T-helper 1 cell treated with Interleukin-12 subunit alpha and Interleukin-12 subunit beta and Interleukin-4 antibody, amounts not matched to agents 30 μg/mL and 1 μg/mL, for 36 hours (primary cell): ENCODE measurements at regions not wholly inside any gene's neighbourhood (a gene's known extent, or its start where the extent isn't known, plus 50 kb on each side); places are given as distances from the start of the nearest gene placed in this dataset.

Source experiments
- H3K27ac Mint-ChIP-seq: one replicate; pipeline ENCODE4 v1.8.0; 2021; ENCODE audit warnings: mild to moderate bottlenecking, mixed read lengths
- H3K27me3 Mint-ChIP-seq: one replicate; pipeline ENCODE4 v1.8.0; 2021; ENCODE audit warnings: low read depth, mixed read lengths
- H3K36me3 Mint-ChIP-seq: one replicate; pipeline ENCODE4 v1.8.0; 2021; ENCODE audit warnings: low read depth, mixed read lengths
- H3K4me1 Mint-ChIP-seq: one replicate; pipeline ENCODE4 v1.8.0; 2021; ENCODE audit warnings: low read depth, mixed read lengths
- H3K4me3 Mint-ChIP-seq: one replicate; pipeline ENCODE4 v1.8.0; 2021; ENCODE audit warnings: mild to moderate bottlenecking, moderate library complexity, mixed read lengths
- H3K9me3 Mint-ChIP-seq: one replicate; pipeline ENCODE4 v1.8.0; 2021; ENCODE audit warnings: mixed read lengths

- H3K27ac Mint-ChIP-seq = no peak overlapping the region
- peaks cover 16% of the 10 kb centered on the region for H3K9me3 Mint-ChIP-seq
- H3K27me3 Mint-ChIP-seq = no peaks in the 10 kb centered on the region
- H3K4me1 Mint-ChIP-seq = no peaks in the 10 kb centered on the region
- H3K36me3 Mint-ChIP-seq = no peaks in the 10 kb centered on the region
- H3K4me3 Mint-ChIP-seq = no peak overlapping the region
Measured at GRCh38 chr6:155936127-155936526, 480.5 kb upstream of the NOX3 start.

GRCh38 chr6:155916846-155917624, 461.4 kb upstream of the NOX3 start:
- Mint-ChIP-seq H3K9me3 (peaks cover under 1% of the 10 kb centered on the region), H3K36me3 (no peaks in the 10 kb centered on the region), H3K27ac (no peak overlapping the region), H3K4me1 (no peaks in the 10 kb centered on the region), H3K4me3 (no peak overlapping the region), H3K27me3 (no peaks in the 10 kb centered on the region)

GRCh38 chr6:155915651-155916050, 460.0 kb upstream of the NOX3 start:
- no peak overlapping the region for H3K27ac Mint-ChIP-seq
- H3K4me1 Mint-ChIP-seq = no peaks in the 10 kb centered on the region
- H3K4me3 Mint-ChIP-seq = no peak overlapping the region
- H3K36me3 Mint-ChIP-seq = no peaks in the 10 kb centered on the region
- no peaks in the 10 kb centered on the region for H3K27me3 Mint-ChIP-seq
- peaks cover 4% of the 10 kb centered on the region for H3K9me3 Mint-ChIP-seq

- Mint-ChIP-seq H3K27ac (no peak overlapping the region), H3K4me1 (no peaks in the 10 kb centered on the region), H3K9me3 (peaks cover 5% of the 10 kb centered on the region), H3K27me3 (no peaks in the 10 kb centered on the region), H3K36me3 (no peaks in the 10 kb centered on the region), H3K4me3 (no peak overlapping the region)
Measured at GRCh38 chr6:155913816-155914215, 458.2 kb upstream of the NOX3 start.

- peaks cover 14% of the 10 kb centered on the region for H3K9me3 Mint-ChIP-seq
- H3K36me3 Mint-ChIP-seq = no peaks in the 10 kb centered on the region
- H3K4me3 Mint-ChIP-seq = no peak overlapping the region
- no peak overlapping the region for H3K27ac Mint-ChIP-seq
- H3K4me1 Mint-ChIP-seq = no peaks in the 10 kb centered on the region
- no peaks in the 10 kb centered on the region for H3K27me3 Mint-ChIP-seq
Measured at GRCh38 chr6:155909710-155910109, 454.1 kb upstream of the NOX3 start.

GRCh38 chr6:155895641-155896040, 440.0 kb upstream of the NOX3 start:
- no peaks in the 10 kb centered on the region for H3K27me3 Mint-ChIP-seq
- no peak overlapping the region for H3K27ac Mint-ChIP-seq

GRCh38 chr6:155894758-155895157, 439.1 kb upstream of the NOX3 start:
- H3K36me3 Mint-ChIP-seq = no peaks in the 10 kb centered on the region
- H3K27me3 Mint-ChIP-seq = no peaks in the 10 kb centered on the region
- no peaks in the 10 kb centered on the region for H3K9me3 Mint-ChIP-seq
- no peak overlapping the region for H3K27ac Mint-ChIP-seq
- H3K4me1 Mint-ChIP-seq = no peaks in the 10 kb centered on the region
- no peak overlapping the region for H3K4me3 Mint-ChIP-seq

More at GRCh38 chr6:155895641-155896040, 440.0 kb upstream of the NOX3 start:
- Mint-ChIP-seq H3K9me3 (no peaks in the 10 kb centered on the region), H3K4me1 (no peaks in the 10 kb centered on the region), H3K4me3 (no peak overlapping the region), H3K36me3 (no peaks in the 10 kb centered on the region)

GRCh38 chr6:155894262-155894661, 438.6 kb upstream of the NOX3 start:
- no peaks in the 10 kb centered on the region for H3K4me1 Mint-ChIP-seq
- H3K36me3 Mint-ChIP-seq = no peaks in the 10 kb centered on the region
- H3K27ac Mint-ChIP-seq = no peak overlapping the region
- no peak overlapping the region for H3K4me3 Mint-ChIP-seq
- H3K27me3 Mint-ChIP-seq = no peaks in the 10 kb centered on the region
- no peaks in the 10 kb centered on the region for H3K9me3 Mint-ChIP-seq

GRCh38 chr6:155890409-155890808, 434.8 kb upstream of the NOX3 start:
- no peak overlapping the region for H3K4me3 Mint-ChIP-seq
- no peak overlapping the region for H3K27ac Mint-ChIP-seq
- H3K36me3 Mint-ChIP-seq = no peaks in the 10 kb centered on the region
- H3K27me3 Mint-ChIP-seq = no peaks in the 10 kb centered on the region
- no peaks in the 10 kb centered on the region for H3K4me1 Mint-ChIP-seq
- no peaks in the 10 kb centered on the region for H3K9me3 Mint-ChIP-seq

GRCh38 chr6:155889410-155889809, 433.8 kb upstream of the NOX3 start:
- Mint-ChIP-seq H3K27ac (no peak overlapping the region), H3K4me1 (no peaks in the 10 kb centered on the region), H3K4me3 (no peak overlapping the region), H3K36me3 (no peaks in the 10 kb centered on the region), H3K9me3 (no peaks in the 10 kb centered on the region), H3K27me3 (no peaks in the 10 kb centered on the region)

GRCh38 chr6:155887421-155887820, 431.8 kb upstream of the NOX3 start:
- Mint-ChIP-seq H3K27me3 (no peaks in the 10 kb centered on the region), H3K9me3 (no peaks in the 10 kb centered on the region), H3K36me3 (no peaks in the 10 kb centered on the region), H3K4me1 (no peaks in the 10 kb centered on the region), H3K4me3 (no peak overlapping the region), H3K27ac (no peak overlapping the region)

GRCh38 chr6:155883741-155884140, 428.1 kb upstream of the NOX3 start:
- no peaks in the 10 kb centered on the region for H3K4me1 Mint-ChIP-seq
- no peaks in the 10 kb centered on the region for H3K36me3 Mint-ChIP-seq
- H3K4me3 Mint-ChIP-seq = no peak overlapping the region
- H3K27ac Mint-ChIP-seq = no peak overlapping the region
- no peaks in the 10 kb centered on the region for H3K9me3 Mint-ChIP-seq
- no peaks in the 10 kb centered on the region for H3K27me3 Mint-ChIP-seq

GRCh38 chr6:155883334-155883731, 427.7 kb upstream of the NOX3 start:
- Mint-ChIP-seq H3K4me3 (no peak overlapping the region), H3K27ac (no peak overlapping the region), H3K9me3 (no peaks in the 10 kb centered on the region), H3K36me3 (no peaks in the 10 kb centered on the region), H3K4me1 (no peaks in the 10 kb centered on the region), H3K27me3 (no peaks in the 10 kb centered on the region)

GRCh38 chr6:155882527-155883333, 427.1 kb upstream of the NOX3 start:
- Mint-ChIP-seq H3K27ac (no peak overlapping the region), H3K9me3 (no peaks in the 10 kb centered on the region), H3K4me1 (no peaks in the 10 kb centered on the region), H3K27me3 (no peaks in the 10 kb centered on the region), H3K36me3 (no peaks in the 10 kb centered on the region), H3K4me3 (no peak overlapping the region)

- H3K4me1 Mint-ChIP-seq = no peaks in the 10 kb centered on the region
Measured at GRCh38 chr6:155881826-155882526, 426.3 kb upstream of the NOX3 start.

More at GRCh38 chr6:155881826-155882526, 426.3 kb upstream of the NOX3 start:
- no peaks in the 10 kb centered on the region for H3K9me3 Mint-ChIP-seq
- H3K27me3 Mint-ChIP-seq = no peaks in the 10 kb centered on the region
- no peaks in the 10 kb centered on the region for H3K36me3 Mint-ChIP-seq
- H3K27ac Mint-ChIP-seq = no peak overlapping the region
- no peak overlapping the region for H3K4me3 Mint-ChIP-seq
